Peyer's patch (tissue), 4 donors: ENCODE measurements at regions not wholly inside any gene's neighbourhood (a gene's known extent, or its start where the extent isn't known, plus 50 kb on each side); places are given as distances from the start of the nearest gene placed in this dataset.

Source experiments
- DNase-seq, 3 donors: peaks; one replicate each; pipeline ENCODE4 v3.0.0-alpha.2; 2017 to 2019
- H3K27ac ChIP-seq, 4 donors: fragments of 200-600 bp; sonication (generic); one replicate each; pipeline ENCODE4 v1.5.1; 2016 to 2019
- H3K27me3 ChIP-seq, 2 donors: fragments of 200-600 bp; sonication (generic); one replicate each; pipeline ENCODE4 v1.5.1; 2019
- H3K36me3 ChIP-seq, 3 donors: fragments of 200-600 bp; sonication (generic); one replicate each; pipeline ENCODE4 v1.5.1; 2016 to 2019
- H3K4me1 ChIP-seq, 4 donors: fragments of 200-600 bp; sonication (generic); one replicate each; pipeline ENCODE4 v1.5.1; 2016 to 2019
- H3K4me3 ChIP-seq, 4 donors: fragments of 200-600 bp; sonication (generic); 1 replicate in 3 of 4; 2 replicates in 1 of 4; pipeline ENCODE4 v1.5.1; 2016 to 2019; ENCODE audit warnings: mild to moderate bottlenecking in 1 of 4
- H3K9me3 ChIP-seq, 4 donors: fragments of 200-600 bp; sonication (generic); one replicate each; pipeline ENCODE4 v1.5.1; 2016 to 2019; ENCODE audit warnings: mild to moderate bottlenecking in 1 of 4
- POLR2A ChIP-seq, 2 donors: fragments of 450-650 bp; IDR thresholded peaks; one replicate each; pipeline ENCODE4 v1.5.1; 2017; ENCODE audit warnings: antibody characterized with exemption in 2 of 2, mild to moderate bottlenecking in 2 of 2, moderate library complexity in 2 of 2
- TF ChIP-seq, protein P1 (sequence below), 6 experiments: fragments of 450-650 bp in 4 of 6; fragments of 200-600 bp in 2 of 6; sonication (generic) in 1 of 6; IDR thresholded peaks; one replicate each; pipeline ENCODE4 v1.5.1; 2017 to 2019; ENCODE audit warnings: antibody characterized with exemption in 6 of 6, mild to moderate bottlenecking in 3 of 6, moderate library complexity in 1 of 6

DNA sequence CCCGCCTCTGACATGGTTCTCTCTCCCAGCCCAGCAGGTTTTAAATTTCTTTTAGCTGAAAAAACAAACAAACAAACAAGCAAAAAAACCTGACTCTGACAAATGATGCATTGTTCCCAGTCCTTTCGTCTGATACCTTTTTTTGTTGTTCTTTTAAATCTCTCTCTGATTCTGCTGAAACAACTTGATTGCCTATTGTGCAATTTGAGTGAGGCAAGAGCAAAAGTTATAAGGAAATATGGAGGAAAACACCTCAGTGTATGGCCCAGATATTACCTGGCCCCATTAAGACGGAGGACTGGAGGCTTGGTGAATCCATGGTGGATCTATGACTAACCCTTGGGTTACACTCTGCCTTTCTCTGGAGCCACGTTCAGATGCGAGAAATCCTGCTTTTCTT lies 164.0 kb downstream of the MELK start:
- no peak overlapping the region for H3K4me3 ChIP-seq
- H3K27ac ChIP-seq = no peak overlapping the region
- H3K9me3 ChIP-seq = no peaks in the 10 kb centered on the region
- no peaks in the 10 kb centered on the region for H3K36me3 ChIP-seq
- TF ChIP-seq, protein P1, sequence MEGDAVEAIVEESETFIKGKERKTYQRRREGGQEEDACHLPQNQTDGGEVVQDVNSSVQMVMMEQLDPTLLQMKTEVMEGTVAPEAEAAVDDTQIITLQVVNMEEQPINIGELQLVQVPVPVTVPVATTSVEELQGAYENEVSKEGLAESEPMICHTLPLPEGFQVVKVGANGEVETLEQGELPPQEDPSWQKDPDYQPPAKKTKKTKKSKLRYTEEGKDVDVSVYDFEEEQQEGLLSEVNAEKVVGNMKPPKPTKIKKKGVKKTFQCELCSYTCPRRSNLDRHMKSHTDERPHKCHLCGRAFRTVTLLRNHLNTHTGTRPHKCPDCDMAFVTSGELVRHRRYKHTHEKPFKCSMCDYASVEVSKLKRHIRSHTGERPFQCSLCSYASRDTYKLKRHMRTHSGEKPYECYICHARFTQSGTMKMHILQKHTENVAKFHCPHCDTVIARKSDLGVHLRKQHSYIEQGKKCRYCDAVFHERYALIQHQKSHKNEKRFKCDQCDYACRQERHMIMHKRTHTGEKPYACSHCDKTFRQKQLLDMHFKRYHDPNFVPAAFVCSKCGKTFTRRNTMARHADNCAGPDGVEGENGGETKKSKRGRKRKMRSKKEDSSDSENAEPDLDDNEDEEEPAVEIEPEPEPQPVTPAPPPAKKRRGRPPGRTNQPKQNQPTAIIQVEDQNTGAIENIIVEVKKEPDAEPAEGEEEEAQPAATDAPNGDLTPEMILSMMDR (IDR thresholded peaks at IDR 0.05) = no peak
- no peak for TF ChIP-seq POLR2A (IDR thresholded peaks at IDR 0.05)
- H3K27me3 ChIP-seq = peaks cover 0 to 8% of the 10 kb centered on the region in 2 donors
- no peaks in the 10 kb centered on the region for H3K4me1 ChIP-seq
- DNase-seq = no peak

DNA sequence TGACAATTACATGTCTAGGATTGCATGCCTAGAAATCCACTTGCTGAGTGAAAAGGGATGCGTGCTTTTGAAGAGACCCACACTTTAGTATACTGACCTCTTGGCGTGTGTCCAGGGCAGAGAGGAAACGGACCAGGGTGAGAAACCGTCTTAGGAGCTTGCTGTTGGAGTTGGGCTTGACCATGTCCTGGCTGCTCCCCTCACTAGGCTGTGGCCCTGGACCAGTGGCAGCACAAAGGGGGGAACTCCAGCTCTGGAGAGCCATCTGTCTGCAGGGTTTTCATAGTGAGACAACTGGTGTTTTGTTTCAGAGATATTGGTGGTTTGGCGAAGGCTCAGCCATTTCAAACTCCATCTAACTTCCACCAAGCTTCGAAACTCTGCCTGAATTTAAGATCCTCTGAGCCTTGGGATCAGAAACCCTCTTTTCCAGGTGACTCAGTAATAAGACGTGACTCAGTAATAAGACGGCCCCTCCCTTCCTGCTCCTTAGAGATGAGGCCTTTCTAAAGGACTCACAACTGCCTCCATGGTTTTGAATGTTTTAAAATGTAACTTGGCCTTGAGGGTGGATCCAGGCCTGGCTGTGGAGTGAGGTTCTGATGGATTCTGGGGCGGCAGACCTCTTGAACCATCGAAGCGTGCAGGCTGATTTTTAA lies 165.8 kb downstream of the MELK start:
- Histone ChIP-seq H3K4me1 (no peaks in the 10 kb centered on the region), H3K4me3 (no peak overlapping the region), H3K27ac (no peak overlapping the region), H3K36me3 (no peaks in the 10 kb centered on the region), H3K9me3 (no peaks in the 10 kb centered on the region), H3K27me3 (peaks cover 0 to 8% of the 10 kb centered on the region in 2 donors)
- TF ChIP-seq POLR2A (IDR thresholded peaks at IDR 0.05) = no peak
- TF ChIP-seq, protein P1 (IDR thresholded peaks at IDR 0.05) = no peak
- DNase-seq = no peak

DNA sequence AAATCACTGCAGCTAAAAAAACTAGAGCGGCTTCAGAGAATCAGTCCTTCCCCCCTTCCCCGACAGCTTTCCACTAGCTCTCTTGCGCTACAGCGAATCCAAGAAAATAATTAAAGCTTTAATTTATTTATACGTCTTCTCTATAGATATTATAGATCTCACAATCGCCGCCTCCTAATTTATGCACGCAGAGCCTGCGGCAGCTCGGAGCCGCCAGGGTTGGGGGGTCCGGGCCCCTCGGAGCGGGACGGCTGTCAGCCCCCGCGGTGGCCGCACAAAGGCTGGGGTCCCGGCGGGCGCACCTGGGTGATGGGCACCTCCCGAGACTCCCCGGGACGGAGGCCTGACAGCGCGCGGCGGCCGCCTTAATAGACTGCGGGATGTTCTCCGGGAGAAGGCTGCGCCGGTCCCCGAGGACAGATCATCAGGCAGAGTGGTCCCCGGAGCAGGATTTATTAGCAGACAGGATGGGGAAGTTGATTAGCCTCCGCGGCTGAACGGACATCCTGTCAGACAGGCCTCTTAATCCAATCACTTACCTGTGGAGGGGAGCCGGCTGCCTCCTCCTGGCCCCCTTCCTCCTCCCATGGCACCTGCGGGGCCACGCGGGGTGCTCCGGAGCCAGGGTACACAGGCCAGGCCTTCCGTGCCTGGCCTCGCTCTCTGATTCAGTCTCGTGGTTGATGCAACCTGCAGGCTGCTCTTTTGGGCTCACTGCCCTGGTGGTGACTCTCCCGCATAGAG lies 166.8 kb downstream of the MELK start:
- TF ChIP-seq POLR2A (IDR thresholded peaks at IDR 0.05) = no peak
- TF ChIP-seq, protein P1 (IDR thresholded peaks at IDR 0.05) = no peak
- Histone ChIP-seq H3K27me3 (peaks cover 0 to 8% of the 10 kb centered on the region in 2 donors), H3K4me1 (no peaks in the 10 kb centered on the region), H3K9me3 (no peaks in the 10 kb centered on the region), H3K36me3 (no peaks in the 10 kb centered on the region), H3K4me3 (no peak overlapping the region), H3K27ac (no peak overlapping the region)
- peak in 1 of 3 donors; percentile 48 for DNase-seq

DNA sequence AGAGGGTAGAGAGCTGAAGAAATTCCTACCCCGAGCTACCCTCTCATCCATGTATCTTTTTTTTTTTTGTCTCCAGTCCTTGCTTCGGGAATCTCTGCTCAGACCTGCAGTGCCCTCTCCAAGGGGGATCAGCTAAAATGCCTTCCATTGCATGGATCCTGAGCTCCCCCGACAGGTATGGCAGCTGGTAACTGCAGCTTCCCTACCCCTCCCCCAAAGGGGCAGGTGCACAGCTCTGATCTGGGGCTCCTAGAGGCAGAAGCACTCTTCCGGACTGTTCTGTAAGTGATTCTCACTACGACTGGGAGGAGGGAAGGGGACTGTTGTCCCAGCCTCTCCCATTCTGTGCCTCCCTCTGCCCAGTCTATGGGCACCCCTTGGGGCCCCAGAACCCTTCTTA lies 169.6 kb downstream of the MELK start:
- H3K36me3 ChIP-seq = no peaks in the 10 kb centered on the region
- H3K27me3 ChIP-seq = peaks cover 0 to 8% of the 10 kb centered on the region in 2 donors
- no peaks in the 10 kb centered on the region for H3K4me1 ChIP-seq
- H3K9me3 ChIP-seq = no peaks in the 10 kb centered on the region
- TF ChIP-seq, protein P1 (IDR thresholded peaks at IDR 0.05) = no peak
- no peak for TF ChIP-seq POLR2A (IDR thresholded peaks at IDR 0.05)
- no peak for DNase-seq
- H3K4me3 ChIP-seq = no peak overlapping the region
- no peak overlapping the region for H3K27ac ChIP-seq

DNA sequence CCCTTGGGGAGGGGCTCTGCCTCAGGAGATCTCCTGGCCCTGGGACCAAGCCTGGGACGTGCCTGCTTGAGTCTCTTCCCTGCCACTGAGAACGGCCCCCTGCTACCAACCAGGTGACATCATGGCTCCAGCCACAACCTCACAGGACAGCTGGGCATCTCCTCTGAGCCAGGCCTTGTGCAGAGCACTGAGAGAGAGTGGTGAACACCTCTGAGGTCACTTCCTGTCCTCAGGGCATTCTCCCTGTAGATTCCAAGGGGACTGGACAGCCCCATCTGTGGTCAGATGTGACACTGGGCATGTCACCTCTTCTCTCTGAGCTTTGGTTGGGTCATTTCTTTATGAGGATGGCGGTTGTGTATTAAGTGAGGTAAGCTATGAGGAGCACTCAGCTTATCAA lies 172.0 kb downstream of the MELK start:
- Histone ChIP-seq H3K4me1 (no peaks in the 10 kb centered on the region), H3K27ac (no peak overlapping the region), H3K27me3 (peaks cover 0 to 2% of the 10 kb centered on the region in 2 donors), H3K4me3 (no peak overlapping the region), H3K36me3 (no peaks in the 10 kb centered on the region), H3K9me3 (no peaks in the 10 kb centered on the region)
- no peak for DNase-seq
- TF ChIP-seq POLR2A (IDR thresholded peaks at IDR 0.05) = no peak
- TF ChIP-seq, protein P1 (IDR thresholded peaks at IDR 0.05) = no peak
